HG03159 (cell line): ENCODE measurements at regions not wholly inside any gene's neighbourhood (a gene's known extent, or its start where the extent isn't known, plus 50 kb on each side); places are given as distances from the start of the nearest gene placed in this dataset.

Experiments
- ATAC-seq: cut with Tn5 transposase; IDR thresholded peaks from one replicate; pipeline ENCODE4 v1.9.1; 2021; ENCODE audit warnings: mild to moderate bottlenecking, moderate library complexity; ENCODE audit not compliant: unreplicated experiment

DNA sequence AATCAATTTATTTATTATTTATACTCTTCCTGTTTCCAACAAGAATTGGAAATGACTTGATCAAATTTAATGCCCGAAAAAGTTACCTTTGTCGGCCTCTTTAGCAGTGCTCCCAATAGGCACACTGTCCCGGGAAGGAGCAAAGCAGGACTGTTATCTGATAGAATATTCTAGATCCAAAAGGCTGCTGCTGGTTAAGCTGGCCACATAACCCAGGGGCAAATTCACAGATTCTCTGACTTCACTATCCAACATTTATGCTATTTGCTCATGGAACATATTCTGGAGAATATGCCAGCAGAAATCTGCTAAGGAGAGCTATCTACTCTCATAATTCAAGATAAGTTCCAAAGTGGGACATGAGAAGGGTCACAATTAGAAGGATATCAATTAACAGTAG, 100.2 kb upstream of the DMAC1 start:
- ATAC-seq: no peak

GRCh38 chr9:7894231-7894630, 94.7 kb upstream of the DMAC1 start:
- no peak for ATAC-seq

- no peak for ATAC-seq
Observed at GRCh38 chr9:7892975-7893374, 93.4 kb upstream of the DMAC1 start.

- no peak for ATAC-seq
Observed at GRCh38 chr9:7879551-7880245, 80.1 kb upstream of the DMAC1 start.

- no peak for ATAC-seq
Observed at GRCh38 chr9:7871977-7872730, 72.6 kb upstream of the DMAC1 start.

DNA sequence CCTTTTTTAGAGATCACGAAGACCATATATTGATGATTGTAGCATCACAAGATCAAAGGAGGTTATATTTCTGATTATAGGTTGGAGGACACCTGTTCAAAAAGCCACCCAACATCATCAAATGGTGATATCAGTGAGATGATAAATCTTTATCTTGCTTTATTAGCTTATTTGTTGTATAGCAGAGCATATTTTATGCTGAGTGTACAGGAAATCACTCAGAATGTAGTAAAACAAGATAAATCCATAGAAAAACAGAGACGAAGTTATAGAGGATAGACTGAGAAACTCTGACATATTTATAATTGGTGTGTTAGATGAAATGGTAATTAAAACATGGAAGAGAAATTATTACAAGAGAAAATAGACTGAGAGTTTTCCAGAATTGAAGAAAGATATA, 69.8 kb upstream of the DMAC1 start:
- no peak for ATAC-seq

GRCh38 chr9:7862170-7862569, 62.6 kb upstream of the DMAC1 start:
- ATAC-seq: no peak

DNA sequence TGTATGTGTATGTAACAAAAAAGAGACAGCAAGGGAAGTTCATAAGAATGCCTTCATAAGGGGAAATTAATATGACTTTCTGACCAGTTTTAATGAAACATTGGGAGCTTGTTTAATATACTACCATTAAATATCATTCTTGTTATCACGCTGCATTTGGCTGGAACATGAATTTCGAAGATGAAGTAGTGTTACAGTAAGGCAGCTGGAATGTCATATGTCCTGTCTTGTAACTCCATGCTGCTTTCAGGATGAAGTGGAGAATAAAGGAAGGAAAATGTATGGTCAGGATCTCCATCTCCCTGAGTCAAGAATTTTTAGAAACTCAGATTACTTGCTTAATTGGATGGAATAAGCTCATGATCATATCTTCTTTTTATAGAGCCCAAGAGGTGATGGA, 61.5 kb upstream of the DMAC1 start:
- no peak for ATAC-seq

GRCh38 chr9:7860335-7860709, 60.7 kb upstream of the DMAC1 start:
- no peak for ATAC-seq

DNA sequence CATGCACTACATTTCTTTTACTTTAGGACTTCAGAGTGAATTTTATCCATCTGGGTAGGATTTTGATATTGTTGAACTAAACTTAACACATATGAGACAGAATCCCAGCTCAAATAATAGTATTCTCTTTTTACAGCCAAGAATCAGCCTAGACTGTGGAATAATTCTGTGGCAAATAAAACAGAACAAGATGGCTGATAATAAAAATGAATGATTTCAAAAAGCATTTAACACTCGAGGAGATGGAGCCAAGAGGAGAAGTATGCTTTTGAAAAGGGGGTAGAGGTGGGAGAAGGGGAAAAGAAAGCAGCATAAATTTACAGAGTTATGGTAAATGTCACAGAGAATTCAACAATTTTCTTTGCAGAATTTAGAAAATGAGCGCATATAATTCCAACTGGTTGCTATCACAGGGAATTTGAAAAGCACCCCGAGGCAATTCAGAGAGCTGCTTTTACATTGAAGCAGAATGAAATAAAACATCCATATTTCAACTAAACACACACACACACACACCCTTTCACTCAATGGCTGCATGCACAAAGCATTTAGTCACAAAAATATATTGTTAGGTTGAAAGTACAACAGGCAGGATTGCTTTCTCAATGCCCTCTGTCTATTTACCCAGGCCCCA, 60.2 kb upstream of the DMAC1 start:
- ATAC-seq: no peak

- no peak for ATAC-seq
Observed at GRCh38 chr9:7858166-7858565, 58.6 kb upstream of the DMAC1 start.

GRCh38 chr9:7854763-7855162, 55.2 kb upstream of the DMAC1 start:
- ATAC-seq: no peak
